Thymus (tissue), 11 donors: ENCODE measurements at regions not wholly inside any gene's neighbourhood (a gene's known extent, or its start where the extent isn't known, plus 50 kb on each side); places are given as distances from the start of the nearest gene placed in this dataset.

Source experiments
- DNase-seq, 9 donors: peaks; one replicate each; pipeline ENCODE4 v3.0.0-alpha.2; 2013; ENCODE audit warnings: low spot score in 9 of 9, low read depth in 6 of 9, missing footprints in 1 of 9
- H3K27ac ChIP-seq, 2 donors: one replicate each; pipeline ENCODE4 v1.5.1; 2013; ENCODE audit warnings: control low read depth in 1 of 2, low read depth in 1 of 2, low read length in 1 of 2, mild to moderate bottlenecking in 1 of 2, moderate library complexity in 1 of 2
- H3K27me3 ChIP-seq, 2 donors: one replicate each; pipeline ENCODE4 v1.5.1; 2013; ENCODE audit warnings: low read length in 1 of 2; ENCODE audit not compliant: control insufficient read depth in 2 of 2, insufficient read depth in 1 of 2
- H3K36me3 ChIP-seq, 2 donors: one replicate each; pipeline ENCODE4 v1.5.1; 2013; ENCODE audit warnings: low read length in 1 of 2, mild to moderate bottlenecking in 1 of 2, moderate library complexity in 1 of 2; ENCODE audit not compliant: control insufficient read depth in 2 of 2, insufficient read depth in 2 of 2
- H3K4me1 ChIP-seq, 2 donors: one replicate each; pipeline ENCODE4 v1.5.1; 2013; ENCODE audit warnings: low read length in 2 of 2; ENCODE audit not compliant: control insufficient read depth in 2 of 2, insufficient read depth in 2 of 2
- H3K4me3 ChIP-seq, 2 donors: one replicate each; pipeline ENCODE4 v1.5.1; 2013; ENCODE audit warnings: low read length in 2 of 2, control low read depth in 1 of 2, mild to moderate bottlenecking in 1 of 2
- H3K9me3 ChIP-seq, 2 donors: one replicate each; pipeline ENCODE4 v1.5.1; 2013; ENCODE audit warnings: low read length in 1 of 2, mild to moderate bottlenecking in 1 of 2; ENCODE audit not compliant: control insufficient read depth in 2 of 2, insufficient read depth in 1 of 2
- WGBS: extraction: QIAGEN DNeasy Blood & Tissue Kit; methylation state at CpG from one replicate; pipeline ENCODE4 v1.1.7; 2013; 5-methylcytosine and 5-hydroxymethylcytosine counted together
- donor health status: healthy.

- DNase-seq, result no peak
- Histone ChIP-seq H3K36me3 (no peaks in the 10 kb centered on the region), H3K4me3 (no peak overlapping the region), H3K27ac (no peak overlapping the region), H3K27me3 (no peaks in the 10 kb centered on the region), H3K4me1 (no peaks in the 10 kb centered on the region), H3K9me3 (no peaks in the 10 kb centered on the region)
- WGBS, result 31% methylated on average over 1 of the region's 1 CpG
These were observed 137.0 kb downstream of the FOXA2 start for GRCh38 chr20:22447447-22447778.

- DNase-seq, result no peak
- Histone ChIP-seq H3K4me1 (no peaks in the 10 kb centered on the region), H3K27ac (no peak overlapping the region), H3K9me3 (no peaks in the 10 kb centered on the region), H3K4me3 (no peak overlapping the region), H3K27me3 (no peaks in the 10 kb centered on the region), H3K36me3 (no peaks in the 10 kb centered on the region)
- WGBS, result 92% methylated on average over 5 of the region's 5 CpGs
These were observed 137.5 kb downstream of the FOXA2 start for GRCh38 chr20:22446613-22447446.

- H3K36me3 ChIP-seq, result no peaks in the 10 kb centered on the region
- no peak for DNase-seq
- no peak overlapping the region for H3K4me3 ChIP-seq
- H3K9me3 ChIP-seq, result no peaks in the 10 kb centered on the region
- H3K27me3 ChIP-seq, result no peaks in the 10 kb centered on the region
- H3K27ac ChIP-seq, result no peak overlapping the region
- H3K4me1 ChIP-seq, result no peaks in the 10 kb centered on the region
- 88% methylated on average over 7 of the region's 7 CpGs for WGBS
These were observed 142.1 kb downstream of the FOXA2 start for GRCh38 chr20:22442318-22442717.

GRCh38 chr20:22438926-22439325 lies 145.4 kb downstream of the FOXA2 start:
- H3K4me3 ChIP-seq, result no peak overlapping the region
- H3K27ac ChIP-seq, result no peak overlapping the region
- 93% methylated on average over 4 of the region's 4 CpGs for WGBS
- H3K27me3 ChIP-seq, result peaks cover 0 to 2% of the 10 kb centered on the region in 2 donors
- no peaks in the 10 kb centered on the region for H3K9me3 ChIP-seq
- H3K36me3 ChIP-seq, result no peaks in the 10 kb centered on the region
- H3K4me1 ChIP-seq, result no peaks in the 10 kb centered on the region
- DNase-seq, result no peak

- Histone ChIP-seq H3K27ac (no peak overlapping the region), H3K36me3 (no peaks in the 10 kb centered on the region), H3K4me3 (no peak overlapping the region), H3K9me3 (no peaks in the 10 kb centered on the region), H3K27me3 (peaks cover 0 to 2% of the 10 kb centered on the region in 2 donors), H3K4me1 (no peaks in the 10 kb centered on the region)
- WGBS, result 86% methylated on average over 6 of the region's 6 CpGs
- no peak for DNase-seq
These were observed 146.0 kb downstream of the FOXA2 start for GRCh38 chr20:22438346-22438745.

GRCh38 chr20:22437354-22437753 lies 147.0 kb downstream of the FOXA2 start:
- no peak overlapping the region for H3K27ac ChIP-seq
- DNase-seq, result no peak
- H3K4me1 ChIP-seq, result no peaks in the 10 kb centered on the region
- H3K27me3 ChIP-seq, result peaks cover 0 to 2% of the 10 kb centered on the region in 2 donors
- H3K4me3 ChIP-seq, result no peak overlapping the region
- WGBS, result 97% methylated on average over 1 of the region's 1 CpG
- no peaks in the 10 kb centered on the region for H3K36me3 ChIP-seq
- H3K9me3 ChIP-seq, result no peaks in the 10 kb centered on the region

- H3K36me3 ChIP-seq, result no peaks in the 10 kb centered on the region
- no peaks in the 10 kb centered on the region for H3K4me1 ChIP-seq
- H3K4me3 ChIP-seq, result no peak overlapping the region
- H3K27ac ChIP-seq, result no peak overlapping the region
- H3K27me3 ChIP-seq, result peaks cover 0 to 12% of the 10 kb centered on the region in 2 donors
- no peak for DNase-seq
- H3K9me3 ChIP-seq, result no peaks in the 10 kb centered on the region
- 90% methylated on average over 2 of the region's 2 CpGs for WGBS
These were observed 153.0 kb downstream of the FOXA2 start for GRCh38 chr20:22431419-22431818.

- 75% methylated on average over 11 of the region's 11 CpGs for WGBS
- DNase-seq, result no peak
- Histone ChIP-seq H3K4me3 (no peak overlapping the region), H3K27me3 (peaks cover 0 to 12% of the 10 kb centered on the region in 2 donors), H3K9me3 (no peaks in the 10 kb centered on the region), H3K4me1 (no peaks in the 10 kb centered on the region), H3K36me3 (no peaks in the 10 kb centered on the region), H3K27ac (no peak overlapping the region)
These were observed 153.6 kb downstream of the FOXA2 start for GRCh38 chr20:22430746-22431168.

GRCh38 chr20:22430154-22430745 lies 154.1 kb downstream of the FOXA2 start:
- no peak for DNase-seq
- no peaks in the 10 kb centered on the region for H3K4me1 ChIP-seq
- peaks cover 0 to 10% of the 10 kb centered on the region in 2 donors for H3K27me3 ChIP-seq
- no peak overlapping the region for H3K27ac ChIP-seq
- WGBS, result 69% methylated on average over 15 of the region's 15 CpGs
- no peaks in the 10 kb centered on the region for H3K9me3 ChIP-seq
- no peaks in the 10 kb centered on the region for H3K36me3 ChIP-seq
- no peak overlapping the region for H3K4me3 ChIP-seq
